OCI-LY1 (cell line): ENCODE measurements at regions not wholly inside any gene's neighbourhood (a gene's known extent, or its start where the extent isn't known, plus 50 kb on each side); places are given as distances from the start of the nearest gene placed in this dataset.

Experiments used
- CTCF ChIP-seq: fragments of 200-600 bp; sonication (generic), shearing (Covaris generic); IDR thresholded peaks from 2 replicates; pipeline ENCODE4 v1.5.1; 2017; ENCODE audit warnings: mild to moderate bottlenecking, antibody characterized with exemption, low read length, moderate library complexity, mixed read lengths
- EZH2 ChIP-seq: fragments of 200-600 bp; sonication (generic), shearing (Covaris generic); IDR thresholded peaks from 2 replicates; pipeline ENCODE4 v1.8.0; 2017; ENCODE audit warnings: borderline replicate concordance, mixed run types, mild to moderate bottlenecking, antibody characterized with exemption, low read length, moderate library complexity, mixed read lengths

- TF ChIP-seq CTCF (no peak), EZH2 (no peak)
Measured at GRCh38 chr2:236844711-236845110, 241.0 kb upstream of the COPS8 start.
